H1 (cell line): ENCODE measurements at regions not wholly inside any gene's neighbourhood (a gene's known extent, or its start where the extent isn't known, plus 50 kb on each side); places are given as distances from the start of the nearest gene placed in this dataset.

Source experiments
- CTCF ChIA-PET: fragments of 300-600 bp; sonication (Branson Sonifier 250); formaldehyde crosslinking; loops from one replicate; lab custom pipeline; 2021; ENCODE audit not compliant: partially characterized antibody; lab: Charles Lee
- POLR2A ChIA-PET: fragments of 300-600 bp; sonication (Branson Sonifier 250); formaldehyde crosslinking; loops from one replicate; lab custom pipeline; 2021; ENCODE audit warnings: inconsistent platforms; ENCODE audit not compliant: partially characterized antibody; lab: Charles Lee
- DNase-seq, 2 experiments: peaks; one replicate each; pipeline versions ENCODE4 v3.0.0 to v3.0.0-alpha.2; 2010 to 2022; ENCODE audit warnings: low spot score in 2 of 2, low read depth in 1 of 2, mixed read lengths in 1 of 2
- FAIRE-seq: peaks from 2 replicates; lab custom pipeline; 2011; peaks lifted over from hg19 to GRCh38; lab: Jason Lieb, UNC
- H2AFZ ChIP-seq: 2 replicates; pipeline ENCODE4 v1.8.1; 2012; ENCODE audit warnings: low read length, inconsistent platforms
- H2AK5ac ChIP-seq: 2 replicates; pipeline ENCODE4 v1.6.1; 2013; ENCODE audit warnings: low read depth, low read length
- H2BK120ac ChIP-seq: replicated peaks from 2 replicates; pipeline ENCODE3; 2013; ENCODE audit warnings: low read depth, low read length, inconsistent platforms
- H2BK12ac ChIP-seq: 2 replicates; pipeline ENCODE4 v1.6.1; 2013; ENCODE audit warnings: low read depth, low read length
- H2BK15ac ChIP-seq: 2 replicates; pipeline ENCODE4 v1.6.1; 2013; ENCODE audit warnings: low read length
- H2BK20ac ChIP-seq: 2 replicates; pipeline ENCODE4 v1.6.1; 2013; ENCODE audit warnings: low read length
- H2BK5ac ChIP-seq: 2 replicates; pipeline ENCODE4 v1.6.1; 2013; ENCODE audit warnings: low read depth, low read length
- H3K14ac ChIP-seq: 2 replicates; pipeline ENCODE4 v1.6.1; 2013; ENCODE audit warnings: inconsistent platforms; ENCODE audit not compliant: insufficient read length
- H3K18ac ChIP-seq: 2 replicates; pipeline ENCODE4 v1.6.1; 2013; ENCODE audit warnings: low read length; ENCODE audit errors: extremely low read depth
- H3K23ac ChIP-seq: 2 replicates; pipeline ENCODE4 v1.6.1; 2013; ENCODE audit warnings: inconsistent platforms; ENCODE audit not compliant: insufficient read length
- H3K23me2 ChIP-seq: 2 replicates; pipeline ENCODE4 v1.6.1; 2013; ENCODE audit warnings: low read depth, low read length
- H3K27ac ChIP-seq: 2 replicates; pipeline ENCODE4 v1.6.1; 2011; ENCODE audit warnings: low read depth, low read length, inconsistent platforms
- H3K27me3 ChIP-seq, 4 experiments: replicated peaks in 1 of 4; 1 replicate in 1 of 4; 2 replicates in 3 of 4; pipeline versions ENCODE4 v1.6.1 to v1.8.1; 2011 to 2013; ENCODE audit warnings: low read length in 3 of 4, mild to moderate bottlenecking in 3 of 4, inconsistent platforms in 2 of 4, mixed read lengths in 2 of 4, moderate library complexity in 1 of 4; ENCODE audit not compliant: control insufficient read depth in 3 of 4, insufficient read depth in 3 of 4; ENCODE audit errors: extremely low read depth in 1 of 4
- H3K36me3 ChIP-seq, 4 experiments: 2 replicates each; pipeline versions ENCODE4 v1.6.1 to v1.8.1; 2011 to 2013; ENCODE audit warnings: mild to moderate bottlenecking in 4 of 4, low read length in 3 of 4, moderate library complexity in 2 of 4, control low read depth in 1 of 4, inconsistent platforms in 1 of 4; ENCODE audit not compliant: insufficient read depth in 4 of 4, control insufficient read depth in 2 of 4
- H3K4ac ChIP-seq: replicated peaks from 2 replicates; pipeline ENCODE3; 2013; ENCODE audit warnings: low read length, low read depth, mixed read lengths, inconsistent platforms; ENCODE audit not compliant: insufficient read length
- H3K4me1 ChIP-seq, 4 experiments: replicated peaks in 1 of 4; 1 replicate in 1 of 4; 2 replicates in 3 of 4; pipeline versions ENCODE4 v1.6.1 to v1.8.1; 2011 to 2013; ENCODE audit warnings: low read length in 3 of 4, inconsistent platforms in 2 of 4, mixed read lengths in 1 of 4; ENCODE audit not compliant: insufficient read depth in 4 of 4, control insufficient read depth in 3 of 4
- H3K4me2 ChIP-seq, 2 experiments: 2 replicates each; pipeline versions ENCODE4 v1.6.1 to v1.8.1; 2011 to 2013; ENCODE audit warnings: low read depth in 2 of 2, low read length in 2 of 2, control low read depth in 1 of 2, inconsistent platforms in 1 of 2, mild to moderate bottlenecking in 1 of 2; ENCODE audit not compliant: insufficient read depth in 1 of 2
- H3K4me3 ChIP-seq, 4 experiments: fragments of 200-600, 300-600 bp in 1 of 4; sonication (generic), shearing (Covaris generic), sonication (Bioruptor Twin) in 1 of 4; 2 replicates each; pipeline versions ENCODE4 v1.5.1 to v1.8.1; 2011 to 2016; ENCODE audit warnings: low read length in 4 of 4, low read depth in 3 of 4, control low read depth in 2 of 4, inconsistent platforms in 2 of 4, mild to moderate bottlenecking in 2 of 4, mixed read lengths in 1 of 4, moderate library complexity in 1 of 4; ENCODE audit not compliant: insufficient read depth in 2 of 4; ENCODE audit errors: extremely low read depth in 1 of 4
- H3K56ac ChIP-seq: replicated peaks from 2 replicates; pipeline ENCODE3; 2013; ENCODE audit warnings: low read depth, mild to moderate bottlenecking, mixed read lengths, low read length, inconsistent platforms; ENCODE audit not compliant: insufficient read length
- H3K79me1 ChIP-seq: 2 replicates; pipeline ENCODE4 v1.6.1; 2013; ENCODE audit warnings: low read depth, low read length, control low read depth
- H3K79me2 ChIP-seq, 2 experiments: 2 replicates each; pipeline versions ENCODE4 v1.6.1 to v1.8.1; 2012 to 2013; ENCODE audit warnings: low read length in 2 of 2, mild to moderate bottlenecking in 2 of 2, inconsistent platforms in 1 of 2; ENCODE audit not compliant: insufficient read depth in 2 of 2, control insufficient read depth in 1 of 2
- H3K9ac ChIP-seq, 4 experiments: replicated peaks in 1 of 4; 1 replicate in 1 of 4; 2 replicates in 3 of 4; pipeline versions ENCODE4 v1.6.1 to v1.8.1; 2011 to 2013; ENCODE audit warnings: low read depth in 3 of 4, low read length in 3 of 4, control low read depth in 2 of 4, mild to moderate bottlenecking in 2 of 4, moderate library complexity in 2 of 4, inconsistent platforms in 1 of 4; ENCODE audit errors: extremely low read depth in 1 of 4
- H3K9me3 ChIP-seq, 2 experiments: 2 replicates each; pipeline versions ENCODE4 v1.6.1 to v1.8.1; 2012 to 2013; ENCODE audit warnings: mild to moderate bottlenecking in 2 of 2, moderate library complexity in 2 of 2, control low read depth in 1 of 2, inconsistent platforms in 1 of 2, low read depth in 1 of 2, low read length in 1 of 2, mixed read lengths in 1 of 2; ENCODE audit not compliant: insufficient read depth in 2 of 2
- H4K20me1 ChIP-seq, 2 experiments: replicated peaks in 1 of 2; 2 replicates each; pipeline versions ENCODE3 to v1.8.1; 2011 to 2013; ENCODE audit warnings: inconsistent platforms in 2 of 2, low read length in 2 of 2, mild to moderate bottlenecking in 1 of 2; ENCODE audit not compliant: insufficient read depth in 2 of 2, control insufficient read depth in 1 of 2
- H4K5ac ChIP-seq: 2 replicates; pipeline ENCODE4 v1.6.1; 2013; ENCODE audit warnings: low read length, low read depth, mixed read lengths, inconsistent platforms; ENCODE audit not compliant: insufficient read length
- H4K8ac ChIP-seq: 2 replicates; pipeline ENCODE4 v1.8.0; 2013; ENCODE audit warnings: mild to moderate bottlenecking, moderate library complexity, low read length, inconsistent platforms; ENCODE audit not compliant: insufficient read depth; ENCODE audit errors: extremely low read depth
- H4K91ac ChIP-seq: replicated peaks from 2 replicates; pipeline ENCODE3; 2013; ENCODE audit warnings: low read length, mixed read lengths, inconsistent platforms; ENCODE audit not compliant: insufficient read length
- ASH2L ChIP-seq: fragments of 200-600, 300-600 bp; sonication (generic); IDR thresholded peaks from one replicate; pipeline ENCODE4 v1.7.1; 2017; ENCODE audit warnings: low read length
- EZH2 ChIP-seq: fragments of 200-600 bp; sonication (generic); IDR thresholded peaks from 2 replicates; pipeline ENCODE4 v1.7.1; 2012; ENCODE audit warnings: low read depth, mild to moderate bottlenecking, moderate library complexity, low read length, inconsistent platforms; ENCODE audit not compliant: severe bottlenecking
- GTF2F1 ChIP-seq: IDR thresholded peaks from 2 replicates; pipeline ENCODE4 v1.6.1; 2012; ENCODE audit warnings: low read depth, low read length, improper control_type of control experiment, borderline replicate concordance
- HDAC6 ChIP-seq: IDR thresholded peaks from one replicate; pipeline ENCODE4 v1.7.1; 2012; ENCODE audit warnings: low read depth, mild to moderate bottlenecking, inconsistent platforms, low read length, moderate library complexity
- JUND ChIP-seq: IDR thresholded peaks from 2 replicates; pipeline ENCODE4 v1.6.1; 2011; ENCODE audit warnings: mild to moderate bottlenecking, improper control_type of control experiment, low read length
- NANOG ChIP-seq: IDR thresholded peaks from 2 replicates; pipeline ENCODE4 v1.6.1; 2011; ENCODE audit warnings: low read length, low read depth, mild to moderate bottlenecking, inconsistent platforms; ENCODE audit not compliant: insufficient read depth, poor library complexity, severe bottlenecking
- SUZ12 ChIP-seq: fragments of 200-600 bp; sonication (generic); IDR thresholded peaks from 2 replicates; pipeline ENCODE4 v1.6.1; 2012; ENCODE audit warnings: mild to moderate bottlenecking, inconsistent platforms, low read length, moderate library complexity, mixed read lengths
- TCF12 ChIP-seq: IDR thresholded peaks from 2 replicates; pipeline ENCODE4 v1.6.1; 2011; ENCODE audit warnings: low read depth, mild to moderate bottlenecking, low read length
- TEAD4 ChIP-seq: IDR thresholded peaks from 2 replicates; pipeline ENCODE4 v1.6.1; 2012; ENCODE audit warnings: low read depth, low read length, inconsistent platforms, mixed read lengths
- YY1 ChIP-seq: IDR thresholded peaks from 2 replicates; pipeline ENCODE4 v1.6.1; 2011; ENCODE audit warnings: low read depth, mild to moderate bottlenecking, low read length
- WGBS, 2 experiments: shearing (Covaris generic) in 1 of 2; methylation state at CpG; one replicate each; pipeline versions ENCODE4 v1.1.6 to v1.1.7; 2013 to 2015; ENCODE audit warnings: low lambda C conversion rate in 2 of 2, mixed read lengths in 2 of 2, inconsistent platforms in 1 of 2, low coverage in 1 of 2, missing lambda C conversion rate in 1 of 2; ENCODE audit not compliant: insufficient replicate concordance in 2 of 2, insufficient coverage in 1 of 2, insufficient read length in 1 of 2; ENCODE audit errors: extremely low coverage in 1 of 2, missing lambda C conversion rate in 1 of 2; 5-methylcytosine and 5-hydroxymethylcytosine counted together
- TF ChIP-seq, protein P1 (sequence below): IDR thresholded peaks from 2 replicates; pipeline ENCODE4 v1.6.1; 2012; ENCODE audit warnings: inconsistent platforms

- Histone ChIP-seq H2BK20ac (no peak overlapping the region), H3K18ac (no peak overlapping the region), H3K36me3 (no peaks in the 10 kb centered on the region), H3K23me2 (no peaks in the 10 kb centered on the region), H2AFZ (no peak overlapping the region), H4K5ac (no peak overlapping the region), H3K27ac (no peak overlapping the region), H3K79me1 (no peaks in the 10 kb centered on the region), H2BK120ac (no peak overlapping the region), H3K23ac (no peak overlapping the region), H2AK5ac (no peak overlapping the region), H2BK12ac (no peak overlapping the region), H4K8ac (no peak overlapping the region), H3K14ac (no peak overlapping the region), H4K20me1 (no peaks in the 10 kb centered on the region), H3K79me2 (no peaks in the 10 kb centered on the region), H3K4me1 (no peaks in the 10 kb centered on the region), H2BK15ac (no peak overlapping the region), H2BK5ac (no peak overlapping the region), H3K4ac (no peak overlapping the region), H4K91ac (no peak overlapping the region), H3K9me3 (no peaks in the 10 kb centered on the region), H3K4me3 (no peak overlapping the region), H3K56ac (no peak overlapping the region), H3K9ac (no peak overlapping the region), H3K4me2 (no peak overlapping the region), H3K27me3 (no peaks in the 10 kb centered on the region)
- ChIA-PET CTCF (no interaction called here), POLR2A (no interaction called here)
- FAIRE-seq (no peak), DNase-seq (no peak)
- no peak for TF ChIP-seq TEAD4
- TF ChIP-seq YY1 = no peak
- no peak for TF ChIP-seq SUZ12
- TF ChIP-seq GTF2F1 = no peak
- no peak for TF ChIP-seq JUND
- TF ChIP-seq NANOG = no peak
- TF ChIP-seq TCF12 = no peak
- TF ChIP-seq, protein P1, sequence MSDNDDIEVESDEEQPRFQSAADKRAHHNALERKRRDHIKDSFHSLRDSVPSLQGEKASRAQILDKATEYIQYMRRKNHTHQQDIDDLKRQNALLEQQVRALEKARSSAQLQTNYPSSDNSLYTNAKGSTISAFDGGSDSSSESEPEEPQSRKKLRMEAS = no peak
- TF ChIP-seq EZH2 = no peak
- no peak for TF ChIP-seq ASH2L
- TF ChIP-seq HDAC6 = no peak
- WGBS, 2 experiments = 81% methylated on average over 1 of the region's 1 CpG; no CpG with 5 or more reads in 1 of the 2 experiments
These were observed 195.5 kb downstream of the KLHL28 start for GRCh38 chr14:44766285-44766684.
